HEK293 (cell line): ENCODE measurements at regions not wholly inside any gene's neighbourhood (a gene's known extent, or its start where the extent isn't known, plus 50 kb on each side); places are given as distances from the start of the nearest gene placed in this dataset.

Experiments used
- CTCF ChIA-PET: fragments of 350-600 bp; formaldehyde crosslinking; extraction: SDS; loops from one replicate; lab custom pipeline; 2021; ENCODE audit warnings: antibody characterized with exemption; lab: Yijun Ruan, JAX
- POLR2A ChIA-PET: fragments of 300-600 bp; formaldehyde crosslinking; extraction: SDS; loops from one replicate; lab custom pipeline; 2020; ENCODE audit warnings: antibody characterized with exemption, inconsistent platforms; lab: Yijun Ruan, JAX
- H3K27ac ChIP-seq: fragments of 200-500 bp; sonication (Bioruptor generic); 2 replicates; pipeline ENCODE4 v1.5.1; 2014; ENCODE audit warnings: low read depth, low read length, control low read depth, inconsistent platforms; ENCODE audit errors: extremely low read depth
- H3K36me3 ChIP-seq, 2 experiments: fragments of 200-500 bp in 1 of 2; sonication (Bioruptor generic) in 1 of 2; 1 replicate in 1 of 2; 2 replicates in 1 of 2; pipeline ENCODE4 v1.5.1; 2014 to 2017; ENCODE audit warnings: inconsistent platforms in 2 of 2, low read length in 2 of 2; ENCODE audit not compliant: control insufficient read depth in 2 of 2, insufficient read depth in 1 of 2
- H3K4me1 ChIP-seq: fragments of 200-500 bp; sonication (Bioruptor generic); 2 replicates; pipeline ENCODE4 v1.5.1; 2014; ENCODE audit warnings: mild to moderate bottlenecking, low read length, inconsistent platforms; ENCODE audit not compliant: control insufficient read depth, insufficient read depth
- H3K4me3 ChIP-seq: 2 replicates; pipeline ENCODE4 v1.5.1; 2011; ENCODE audit warnings: low read depth, mild to moderate bottlenecking, control low read depth, low read length, moderate library complexity
- H3K9me3 ChIP-seq: fragments of 200-500 bp; sonication (Bioruptor generic); 2 replicates; pipeline ENCODE4 v1.5.1; 2014; ENCODE audit warnings: low read depth, low read length, inconsistent platforms; ENCODE audit not compliant: control insufficient read depth, insufficient read depth
- KLF16 ChIP-seq: fragments of 450-650 bp; formaldehyde crosslinking; IDR thresholded peaks from 2 replicates; pipeline ENCODE4 v1.5.1; 2017; ENCODE audit warnings: missing biosample characterization, missing genetic modification characterization
- ZBTB7A ChIP-seq: fragments of 450-650 bp; formaldehyde crosslinking; IDR thresholded peaks from 2 replicates; pipeline ENCODE4 v1.5.1; 2016; ENCODE audit warnings: low read depth, missing biosample characterization, missing genetic modification characterization
- ZNF157 ChIP-seq: fragments of 450-650 bp; formaldehyde crosslinking; IDR thresholded peaks from 2 replicates; pipeline ENCODE4 v1.5.1; 2016; ENCODE audit warnings: missing biosample characterization, missing genetic modification characterization
- ZNF169 ChIP-seq: fragments of 450-650 bp; formaldehyde crosslinking; IDR thresholded peaks from 2 replicates; pipeline ENCODE4 v1.5.1; 2016; ENCODE audit warnings: missing biosample characterization, missing genetic modification characterization
- ZNF211 ChIP-seq: fragments of 450-650 bp; formaldehyde crosslinking; IDR thresholded peaks from 2 replicates; pipeline ENCODE4 v1.5.1; 2016; ENCODE audit warnings: low read depth, missing biosample characterization, missing genetic modification characterization
- ZNF239 ChIP-seq: fragments of 450-650 bp; formaldehyde crosslinking; IDR thresholded peaks from 2 replicates; pipeline ENCODE4 v1.5.1; 2016; ENCODE audit warnings: missing biosample characterization, missing genetic modification characterization
- ZNF354C ChIP-seq: fragments of 450-650 bp; formaldehyde crosslinking; IDR thresholded peaks from 2 replicates; pipeline ENCODE4 v1.5.1; 2016; ENCODE audit warnings: missing biosample characterization, missing genetic modification characterization, low read depth, borderline replicate concordance
- ZNF521 ChIP-seq: fragments of 450-650 bp; formaldehyde crosslinking; IDR thresholded peaks from 2 replicates; pipeline ENCODE4 v1.5.1; 2017; ENCODE audit warnings: missing biosample characterization, mild to moderate bottlenecking, missing genetic modification characterization
- ZNF544 ChIP-seq: fragments of 450-650 bp; formaldehyde crosslinking; IDR thresholded peaks from 2 replicates; pipeline ENCODE4 v1.5.0; 2017; ENCODE audit warnings: missing biosample characterization, missing genetic modification characterization
- ZNF549 ChIP-seq: fragments of 450-650 bp; IDR thresholded peaks from 2 replicates; pipeline ENCODE4 v1.5.1; 2018; ENCODE audit warnings: missing biosample characterization, missing genetic modification characterization, mild to moderate bottlenecking, inconsistent platforms, moderate library complexity
- ZNF621 ChIP-seq: fragments of 450-650 bp; formaldehyde crosslinking; IDR thresholded peaks from 2 replicates; pipeline ENCODE4 v1.5.1; 2017; ENCODE audit warnings: missing biosample characterization, missing genetic modification characterization
- ZNF670 ChIP-seq: fragments of 450-650 bp; formaldehyde crosslinking; IDR thresholded peaks from 2 replicates; pipeline ENCODE4 v1.5.1; 2016; ENCODE audit warnings: missing biosample characterization, missing genetic modification characterization, low read depth
- ZNF677 ChIP-seq: fragments of 450-650 bp; IDR thresholded peaks from 2 replicates; pipeline ENCODE4 v1.5.0; 2018; ENCODE audit warnings: missing biosample characterization, mild to moderate bottlenecking, missing genetic modification characterization, moderate library complexity
- ZNF777 ChIP-seq: fragments of 450-650 bp; formaldehyde crosslinking; IDR thresholded peaks from 2 replicates; pipeline ENCODE4 v1.5.1; 2017; ENCODE audit warnings: missing biosample characterization, missing genetic modification characterization, borderline replicate concordance
- ZNF785 ChIP-seq: fragments of 450-650 bp; formaldehyde crosslinking; IDR thresholded peaks from 2 replicates; pipeline ENCODE4 v1.5.1; 2016; ENCODE audit warnings: missing biosample characterization, missing genetic modification characterization
- ZSCAN16 ChIP-seq: fragments of 450-650 bp; formaldehyde crosslinking; IDR thresholded peaks from 2 replicates; pipeline ENCODE4 v1.5.1; 2016; ENCODE audit warnings: missing biosample characterization, missing genetic modification characterization
- TF ChIP-seq, protein P1 (sequence below): fragments of 450-650 bp; formaldehyde crosslinking; IDR thresholded peaks from 2 replicates; pipeline ENCODE4 v1.5.1; 2016; ENCODE audit warnings: missing biosample characterization, missing genetic modification characterization
- TF ChIP-seq, protein P2 (sequence below): fragments of 450-650 bp; formaldehyde crosslinking; optimal IDR thresholded peaks from 2 replicates; pipeline ENCODE3; 2016; ENCODE audit warnings: missing biosample characterization, mild to moderate bottlenecking, missing genetic modification characterization
- TF ChIP-seq, protein P3 (sequence below): fragments of 450-650 bp; formaldehyde crosslinking; IDR thresholded peaks from 2 replicates; pipeline ENCODE4 v1.5.1; 2016; ENCODE audit warnings: missing biosample characterization, missing genetic modification characterization
- TF ChIP-seq, protein P4 (sequence below): fragments of 450-650 bp; formaldehyde crosslinking; IDR thresholded peaks from 2 replicates; pipeline ENCODE4 v1.5.1; 2016; ENCODE audit warnings: missing biosample characterization, missing genetic modification characterization

DNA sequence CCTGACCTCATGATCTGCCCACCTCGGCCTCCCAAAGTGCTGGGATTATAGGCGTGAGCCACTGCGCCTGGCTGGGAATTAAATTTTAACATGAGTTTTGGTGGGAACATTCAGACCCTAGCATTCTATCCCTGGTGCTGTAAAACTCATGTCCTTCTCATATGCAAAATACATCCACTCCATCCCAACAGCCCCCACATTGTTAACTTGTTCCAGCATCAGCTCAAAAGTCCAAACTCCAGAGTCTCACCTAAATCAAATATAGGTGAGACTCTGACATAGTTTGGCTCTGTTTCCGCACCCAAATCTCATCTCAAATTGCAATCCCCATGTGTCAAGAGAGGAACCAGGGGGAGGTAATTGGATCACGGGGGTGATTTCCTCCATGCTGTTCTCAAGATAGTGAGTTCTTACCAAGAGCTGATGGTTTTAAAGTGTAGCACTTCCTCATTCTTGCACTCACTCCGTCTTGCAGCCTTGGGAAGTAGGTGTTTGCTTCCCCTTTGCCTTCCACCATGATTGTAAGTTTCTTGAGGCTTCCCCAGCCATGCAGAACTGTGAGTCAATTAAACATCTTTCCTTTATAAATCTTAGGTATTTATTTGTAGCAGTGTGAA, 96.2 kb upstream of the PLCL2 start:
- no peaks in the 10 kb centered on the region for H3K36me3 ChIP-seq
- H3K9me3 ChIP-seq, result no peaks in the 10 kb centered on the region
- H3K4me1 ChIP-seq, result no peaks in the 10 kb centered on the region
- no peak for TF ChIP-seq ZNF239
- TF ChIP-seq ZNF621 (tag by site-specific recombination), result no peak
- TF ChIP-seq KLF16 (tag by site-specific recombination), result no peak
- no peak for TF ChIP-seq ZNF777 (tag by site-specific recombination)
- no peak for TF ChIP-seq ZBTB7A (tag by site-specific recombination)
- TF ChIP-seq ZNF785 (tag by site-specific recombination), result no peak
- TF ChIP-seq, protein P1, sequence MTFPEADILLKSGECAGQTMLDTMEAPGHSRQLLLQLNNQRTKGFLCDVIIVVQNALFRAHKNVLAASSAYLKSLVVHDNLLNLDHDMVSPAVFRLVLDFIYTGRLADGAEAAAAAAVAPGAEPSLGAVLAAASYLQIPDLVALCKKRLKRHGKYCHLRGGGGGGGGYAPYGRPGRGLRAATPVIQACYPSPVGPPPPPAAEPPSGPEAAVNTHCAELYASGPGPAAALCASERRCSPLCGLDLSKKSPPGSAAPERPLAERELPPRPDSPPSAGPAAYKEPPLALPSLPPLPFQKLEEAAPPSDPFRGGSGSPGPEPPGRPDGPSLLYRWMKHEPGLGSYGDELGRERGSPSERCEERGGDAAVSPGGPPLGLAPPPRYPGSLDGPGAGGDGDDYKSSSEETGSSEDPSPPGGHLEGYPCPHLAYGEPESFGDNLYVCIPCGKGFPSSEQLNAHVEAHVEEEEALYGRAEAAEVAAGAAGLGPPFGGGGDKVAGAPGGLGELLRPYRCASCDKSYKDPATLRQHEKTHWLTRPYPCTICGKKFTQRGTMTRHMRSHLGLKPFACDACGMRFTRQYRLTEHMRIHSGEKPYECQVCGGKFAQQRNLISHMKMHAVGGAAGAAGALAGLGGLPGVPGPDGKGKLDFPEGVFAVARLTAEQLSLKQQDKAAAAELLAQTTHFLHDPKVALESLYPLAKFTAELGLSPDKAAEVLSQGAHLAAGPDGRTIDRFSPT (tag by site-specific recombination), result no peak
- no peak for TF ChIP-seq ZNF157 (tag by site-specific recombination)
- no peak for TF ChIP-seq ZNF677 (tag by site-specific recombination)
- TF ChIP-seq ZNF670 (tag by site-specific recombination), result no peak
- TF ChIP-seq ZNF544 (tag by site-specific recombination), result no peak
- TF ChIP-seq ZNF549 (tag by site-specific recombination), result no peak
- TF ChIP-seq ZNF211 (tag by site-specific recombination), result no peak
- ChIA-PET POLR2A (no interaction called here), CTCF (interaction anchor here (0.7 kb wide), 1 partner anchor 39 kb away, joined by 3 read pairs; no protein-coding TSS in a partner anchor)
- no peak overlapping the region for H3K27ac ChIP-seq
- no peak overlapping the region for H3K4me3 ChIP-seq

DNA sequence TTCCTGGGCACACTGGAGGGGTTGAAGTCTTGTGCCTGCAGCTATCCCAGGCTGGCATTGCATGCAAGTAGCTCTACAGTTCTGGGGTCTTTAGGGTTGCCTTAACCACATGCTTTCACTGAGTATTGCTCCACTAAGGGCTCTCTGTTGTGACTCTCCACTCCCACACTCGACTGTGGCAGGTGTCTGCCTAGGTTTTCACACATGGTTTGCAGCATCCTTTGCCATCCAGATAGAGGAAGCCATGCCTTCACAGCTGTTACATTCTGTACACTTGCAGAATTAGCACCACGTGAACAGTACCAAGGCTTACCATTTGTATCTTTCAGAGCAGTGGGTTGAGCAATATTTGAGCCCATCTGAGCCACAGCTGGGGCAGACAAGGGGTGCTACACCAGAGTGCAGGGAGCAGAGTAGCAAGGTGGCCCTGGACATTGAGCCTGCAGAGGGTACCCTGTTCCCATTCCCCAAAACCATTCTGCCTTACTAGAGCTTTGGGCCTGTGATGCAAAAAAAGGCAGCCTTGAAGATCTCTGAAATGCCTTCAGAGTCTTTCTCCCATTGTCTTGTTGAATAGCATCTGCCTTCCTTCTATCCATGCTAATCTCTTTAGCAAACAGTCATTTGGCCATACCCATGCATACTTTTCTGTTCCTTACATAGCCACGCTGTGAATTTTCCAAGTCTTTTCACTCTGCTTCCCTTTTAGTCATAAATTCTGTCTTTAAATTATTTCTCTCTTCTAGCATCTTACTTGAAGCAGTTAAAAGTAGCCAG, 95.2 kb upstream of the PLCL2 start:
- no peaks in the 10 kb centered on the region for H3K4me1 ChIP-seq
- H3K27ac ChIP-seq, result no peak overlapping the region
- POLR2A ChIA-PET, result no interaction called here
- H3K36me3 ChIP-seq, result no peaks in the 10 kb centered on the region
- H3K4me3 ChIP-seq, result no peak overlapping the region
- H3K9me3 ChIP-seq, result no peaks in the 10 kb centered on the region
- TF ChIP-seq ZNF521 (tag by site-specific recombination), result no peak
- no peak for TF ChIP-seq ZNF169 (tag by site-specific recombination)
- TF ChIP-seq ZSCAN16, result no peak
- CTCF ChIA-PET, result interaction anchor here (0.6 kb wide), 1 partner anchor 79 kb away, joined by 5 read pairs; no protein-coding TSS in a partner anchor

DNA sequence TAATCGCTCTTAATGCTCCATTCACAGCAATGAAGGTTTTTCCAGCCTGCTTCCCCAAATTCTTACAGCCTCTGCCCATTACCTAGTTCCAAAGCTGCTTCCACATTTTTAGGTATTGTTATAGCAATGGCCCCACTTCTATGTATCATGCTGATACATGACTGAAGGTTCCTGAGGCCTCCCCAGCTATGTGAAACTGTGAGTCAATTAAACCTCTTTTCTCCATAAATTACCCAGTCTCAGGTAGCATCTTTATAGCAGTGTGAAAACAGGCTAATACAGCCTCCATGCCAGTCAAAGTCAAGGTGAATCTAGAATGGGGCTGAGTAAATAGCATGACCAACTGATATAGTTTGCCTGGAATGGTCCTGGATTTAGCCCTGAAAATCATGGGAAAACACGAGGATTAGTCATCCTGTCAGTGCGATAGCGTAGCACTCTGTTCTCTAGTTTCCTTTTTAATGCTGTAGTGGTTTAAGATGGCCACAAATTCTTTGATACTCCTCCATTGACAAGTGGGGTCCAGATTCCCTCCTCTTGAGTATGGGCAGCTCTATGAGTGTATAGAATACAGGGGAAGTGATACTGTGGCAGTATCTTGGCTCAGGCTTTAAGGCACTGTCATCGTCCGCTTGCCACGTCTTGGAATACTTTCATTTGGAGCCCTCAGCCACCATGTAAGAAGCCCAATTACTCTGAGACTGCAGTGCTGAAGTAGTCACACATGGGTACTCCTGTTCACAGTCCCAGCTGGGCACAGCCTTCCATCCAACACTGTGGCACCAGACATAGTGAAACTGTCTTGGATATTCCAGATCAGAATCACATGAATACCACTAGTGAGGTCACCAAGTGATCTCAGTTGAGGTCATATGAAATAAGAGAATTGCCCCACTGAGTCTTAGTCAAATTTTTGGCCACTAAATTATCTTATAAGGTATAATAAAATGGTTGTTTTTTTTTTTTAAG, 94.0 kb upstream of the PLCL2 start:
- CTCF ChIA-PET, result no interaction called here
- POLR2A ChIA-PET, result no interaction called here
- Histone ChIP-seq H3K9me3 (no peaks in the 10 kb centered on the region), H3K4me3 (no peak overlapping the region), H3K27ac (no peak overlapping the region), H3K36me3 (no peaks in the 10 kb centered on the region), H3K4me1 (no peaks in the 10 kb centered on the region)
- TF ChIP-seq ZNF354C (no peak), ZNF670 (tag by site-specific recombination) (no peak)
- TF ChIP-seq, protein P2, sequence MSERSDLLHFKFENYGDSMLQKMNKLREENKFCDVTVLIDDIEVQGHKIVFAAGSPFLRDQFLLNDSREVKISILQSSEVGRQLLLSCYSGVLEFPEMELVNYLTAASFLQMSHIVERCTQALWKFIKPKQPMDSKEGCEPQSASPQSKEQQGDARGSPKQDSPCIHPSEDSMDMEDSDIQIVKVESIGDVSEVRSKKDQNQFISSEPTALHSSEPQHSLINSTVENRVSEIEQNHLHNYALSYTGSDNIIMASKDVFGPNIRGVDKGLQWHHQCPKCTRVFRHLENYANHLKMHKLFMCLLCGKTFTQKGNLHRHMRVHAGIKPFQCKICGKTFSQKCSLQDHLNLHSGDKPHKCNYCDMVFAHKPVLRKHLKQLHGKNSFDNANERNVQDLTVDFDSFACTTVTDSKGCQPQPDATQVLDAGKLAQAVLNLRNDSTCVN (tag by site-specific recombination), result no peak
- TF ChIP-seq, protein P3, sequence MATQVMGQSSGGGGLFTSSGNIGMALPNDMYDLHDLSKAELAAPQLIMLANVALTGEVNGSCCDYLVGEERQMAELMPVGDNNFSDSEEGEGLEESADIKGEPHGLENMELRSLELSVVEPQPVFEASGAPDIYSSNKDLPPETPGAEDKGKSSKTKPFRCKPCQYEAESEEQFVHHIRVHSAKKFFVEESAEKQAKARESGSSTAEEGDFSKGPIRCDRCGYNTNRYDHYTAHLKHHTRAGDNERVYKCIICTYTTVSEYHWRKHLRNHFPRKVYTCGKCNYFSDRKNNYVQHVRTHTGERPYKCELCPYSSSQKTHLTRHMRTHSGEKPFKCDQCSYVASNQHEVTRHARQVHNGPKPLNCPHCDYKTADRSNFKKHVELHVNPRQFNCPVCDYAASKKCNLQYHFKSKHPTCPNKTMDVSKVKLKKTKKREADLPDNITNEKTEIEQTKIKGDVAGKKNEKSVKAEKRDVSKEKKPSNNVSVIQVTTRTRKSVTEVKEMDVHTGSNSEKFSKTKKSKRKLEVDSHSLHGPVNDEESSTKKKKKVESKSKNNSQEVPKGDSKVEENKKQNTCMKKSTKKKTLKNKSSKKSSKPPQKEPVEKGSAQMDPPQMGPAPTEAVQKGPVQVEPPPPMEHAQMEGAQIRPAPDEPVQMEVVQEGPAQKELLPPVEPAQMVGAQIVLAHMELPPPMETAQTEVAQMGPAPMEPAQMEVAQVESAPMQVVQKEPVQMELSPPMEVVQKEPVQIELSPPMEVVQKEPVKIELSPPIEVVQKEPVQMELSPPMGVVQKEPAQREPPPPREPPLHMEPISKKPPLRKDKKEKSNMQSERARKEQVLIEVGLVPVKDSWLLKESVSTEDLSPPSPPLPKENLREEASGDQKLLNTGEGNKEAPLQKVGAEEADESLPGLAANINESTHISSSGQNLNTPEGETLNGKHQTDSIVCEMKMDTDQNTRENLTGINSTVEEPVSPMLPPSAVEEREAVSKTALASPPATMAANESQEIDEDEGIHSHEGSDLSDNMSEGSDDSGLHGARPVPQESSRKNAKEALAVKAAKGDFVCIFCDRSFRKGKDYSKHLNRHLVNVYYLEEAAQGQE (tag by site-specific recombination), result no peak
- TF ChIP-seq, protein P4, sequence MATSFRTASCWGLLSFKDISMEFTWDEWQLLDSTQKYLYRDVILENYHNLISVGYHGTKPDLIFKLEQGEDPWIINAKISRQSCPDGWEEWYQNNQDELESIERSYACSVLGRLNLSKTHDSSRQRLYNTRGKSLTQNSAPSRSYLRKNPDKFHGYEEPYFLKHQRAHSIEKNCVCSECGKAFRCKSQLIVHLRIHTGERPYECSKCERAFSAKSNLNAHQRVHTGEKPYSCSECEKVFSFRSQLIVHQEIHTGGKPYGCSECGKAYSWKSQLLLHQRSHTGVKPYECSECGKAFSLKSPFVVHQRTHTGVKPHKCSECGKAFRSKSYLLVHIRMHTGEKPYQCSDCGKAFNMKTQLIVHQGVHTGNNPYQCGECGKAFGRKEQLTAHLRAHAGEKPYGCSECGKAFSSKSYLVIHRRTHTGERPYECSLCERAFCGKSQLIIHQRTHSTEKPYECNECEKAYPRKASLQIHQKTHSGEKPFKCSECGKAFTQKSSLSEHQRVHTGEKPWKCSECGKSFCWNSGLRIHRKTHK (tag by site-specific recombination), result no peak
